NOMO-1 (cell line): ENCODE measurements at regions not wholly inside any gene's neighbourhood (a gene's known extent, or its start where the extent isn't known, plus 50 kb on each side); places are given as distances from the start of the nearest gene placed in this dataset.
"Not testable (repeated sequence)": the region's sequence is repeated elsewhere in the genome, so short reads cannot be mapped to it uniquely, and the experiment has no call there.

Source experiments
- DNase-seq, 2 experiments: peaks; one replicate each; lab custom pipeline; 2025; ENCODE audit not compliant: unreplicated experiment in 2 of 2; lab: John Stamatoyannopoulos, UW

- no peak for DNase-seq
Observed at GRCh38 chr16:60712144-60712543, 1324.1 kb downstream of the CDH8 start.

GRCh38 chr16:60704726-60705125 lies 1331.5 kb downstream of the CDH8 start:
- DNase-seq, result no peak

- no peak for DNase-seq
Observed at GRCh38 chr16:60703096-60703495, 1333.1 kb downstream of the CDH8 start.

- DNase-seq, result no peak
Observed at GRCh38 chr16:60686824-60687223, 1349.4 kb downstream of the CDH8 start.

- DNase-seq, result no peak
Observed at GRCh38 chr16:60684002-60684401, 1352.2 kb downstream of the CDH8 start.

GRCh38 chr16:60682219-60682618 lies 1354.0 kb downstream of the CDH8 start:
- no peak for DNase-seq

GRCh38 chr16:60681043-60681442 lies 1355.2 kb downstream of the CDH8 start:
- DNase-seq, result no peak

- no peak for DNase-seq
Observed at GRCh38 chr16:60675022-60675421, 1361.2 kb downstream of the CDH8 start.

- no peak for DNase-seq
Observed at GRCh38 chr16:60674241-60674640, 1362.0 kb downstream of the CDH8 start.

GRCh38 chr16:60655514-60656153 lies 1380.6 kb downstream of the CDH8 start:
- DNase-seq, result no peak

GRCh38 chr16:60651346-60651745 lies 1384.9 kb downstream of the CDH8 start:
- DNase-seq, result no peak

GRCh38 chr16:60648290-60648689 lies 1387.9 kb downstream of the CDH8 start:
- no peak for DNase-seq

- not testable (repeated sequence) for DNase-seq
Observed at GRCh38 chr16:60647388-60647787, 1388.8 kb downstream of the CDH8 start.

GRCh38 chr16:60646631-60647030 lies 1389.6 kb downstream of the CDH8 start:
- no peak for DNase-seq

GRCh38 chr16:60645541-60645940 lies 1390.7 kb downstream of the CDH8 start:
- no peak for DNase-seq

GRCh38 chr16:60642956-60643355 lies 1393.3 kb downstream of the CDH8 start:
- DNase-seq, result no peak

GRCh38 chr16:60641067-60641665 lies 1395.1 kb downstream of the CDH8 start:
- DNase-seq, result no peak

GRCh38 chr16:60640038-60640437 lies 1396.2 kb downstream of the CDH8 start:
- DNase-seq, result no peak

GRCh38 chr16:60636636-60637035 lies 1399.6 kb downstream of the CDH8 start:
- DNase-seq, result not testable (repeated sequence)

GRCh38 chr16:60636117-60636516 lies 1400.1 kb downstream of the CDH8 start:
- DNase-seq, result no peak

- DNase-seq, result no peak
Observed at GRCh38 chr16:60635548-60635947, 1400.7 kb downstream of the CDH8 start.

GRCh38 chr16:60611844-60612243 lies 1424.4 kb downstream of the CDH8 start:
- DNase-seq, result no peak

GRCh38 chr16:60608971-60609370 lies 1427.3 kb downstream of the CDH8 start:
- no peak for DNase-seq
